HFF-Myc (cell line): ENCODE measurements at regions not wholly inside any gene's neighbourhood (a gene's known extent, or its start where the extent isn't known, plus 50 kb on each side); places are given as distances from the start of the nearest gene placed in this dataset.

Experiments used
- DNase-seq: peaks from one replicate; pipeline ENCODE4 v3.0.0-alpha.2; 2011; ENCODE audit warnings: low read depth; ENCODE audit errors: extremely low read depth
- H3K4me3 ChIP-seq: replicated peaks from 2 replicates; pipeline ENCODE4 v1.5.1; 2011; ENCODE audit warnings: low read depth, mild to moderate bottlenecking, control low read depth, low read length
- CTCF ChIP-seq: IDR thresholded peaks from 2 replicates; pipeline ENCODE4 v1.5.1; 2012; ENCODE audit warnings: mild to moderate bottlenecking, low read depth, low read length, control low read depth; ENCODE audit errors: missing control alignments

- DNase-seq = no peak
- no peak overlapping the region for H3K4me3 ChIP-seq
- TF ChIP-seq CTCF = no peak
These were observed 360.2 kb downstream of the GALC start for GRCh38 chr14:87632796-87633195.

GRCh38 chr14:87630846-87631245 is 362.1 kb downstream of the GALC start:
- H3K4me3 ChIP-seq = no peak overlapping the region
- DNase-seq = no peak
- no peak for TF ChIP-seq CTCF

- no peak for TF ChIP-seq CTCF
- no peak for DNase-seq
- no peak overlapping the region for H3K4me3 ChIP-seq
These were observed 363.2 kb downstream of the GALC start for GRCh38 chr14:87629788-87630187.

GRCh38 chr14:87628780-87629179 is 364.2 kb downstream of the GALC start:
- TF ChIP-seq CTCF = no peak
- no peak overlapping the region for H3K4me3 ChIP-seq
- DNase-seq = no peak

GRCh38 chr14:87628129-87628528 is 364.9 kb downstream of the GALC start:
- DNase-seq = no peak
- no peak overlapping the region for H3K4me3 ChIP-seq
- TF ChIP-seq CTCF = no peak

- no peak overlapping the region for H3K4me3 ChIP-seq
- no peak for DNase-seq
- TF ChIP-seq CTCF = no peak
These were observed 366.7 kb downstream of the GALC start for GRCh38 chr14:87626266-87626665.

GRCh38 chr14:87623616-87624015 is 369.4 kb downstream of the GALC start:
- TF ChIP-seq CTCF = no peak
- no peak for DNase-seq
- H3K4me3 ChIP-seq = no peak overlapping the region
